Endometrial microvascular endothelial cells (primary cell): ENCODE measurements at regions not wholly inside any gene's neighbourhood (a gene's known extent, or its start where the extent isn't known, plus 50 kb on each side); places are given as distances from the start of the nearest gene placed in this dataset.

Source experiments
- in situ Hi-C: cut with HindIII; loops from 2 replicates; pipeline ENCODE4 v1.10.0; 2017; ENCODE audit warnings: low sequenced_read_pairs, low pct_unique_long_range_greater_than_20kb; ENCODE audit errors: inconsistent ontology term

DNA sequence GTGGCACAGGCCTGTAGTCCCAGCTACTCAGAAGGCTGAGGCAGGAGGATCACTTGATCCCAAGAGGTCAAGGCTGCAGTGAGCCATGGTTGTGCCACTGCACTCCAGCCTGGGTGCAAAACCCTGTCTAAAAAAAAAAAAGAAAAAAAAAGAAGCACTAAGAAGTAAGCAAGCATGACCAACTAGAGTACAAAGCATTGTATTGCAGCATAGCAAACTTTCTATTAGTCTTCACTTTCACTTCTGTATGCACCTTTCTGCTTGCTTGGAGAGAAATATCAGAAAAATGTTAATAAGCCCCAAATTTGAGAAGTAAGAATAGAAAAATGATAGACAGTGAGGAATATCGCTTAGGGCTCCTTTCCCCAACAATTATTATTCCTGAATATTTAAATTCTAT lies 497.7 kb upstream of the WWC1 start:
- in situ Hi-C loops, result no loop called here

DNA sequence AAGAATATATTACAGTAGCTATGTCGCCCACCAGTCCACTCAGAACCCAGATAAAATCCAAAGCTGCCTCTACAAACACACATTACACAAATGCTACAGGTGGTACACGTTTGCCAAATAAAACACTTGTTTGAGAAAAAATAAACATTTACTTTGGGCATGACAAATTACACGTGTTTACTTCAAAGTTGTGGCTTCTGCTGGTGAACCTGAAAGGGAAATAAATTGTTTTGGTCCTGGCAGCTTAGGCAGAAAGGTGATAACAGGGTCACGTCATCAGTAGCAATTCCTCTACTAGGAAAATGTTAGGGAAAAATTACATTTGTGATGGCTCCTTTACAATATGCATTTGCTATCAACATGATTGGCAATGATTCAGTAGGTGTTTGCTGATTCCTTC lies 497.3 kb upstream of the WWC1 start:
- in situ Hi-C loops, result no loop called here

DNA sequence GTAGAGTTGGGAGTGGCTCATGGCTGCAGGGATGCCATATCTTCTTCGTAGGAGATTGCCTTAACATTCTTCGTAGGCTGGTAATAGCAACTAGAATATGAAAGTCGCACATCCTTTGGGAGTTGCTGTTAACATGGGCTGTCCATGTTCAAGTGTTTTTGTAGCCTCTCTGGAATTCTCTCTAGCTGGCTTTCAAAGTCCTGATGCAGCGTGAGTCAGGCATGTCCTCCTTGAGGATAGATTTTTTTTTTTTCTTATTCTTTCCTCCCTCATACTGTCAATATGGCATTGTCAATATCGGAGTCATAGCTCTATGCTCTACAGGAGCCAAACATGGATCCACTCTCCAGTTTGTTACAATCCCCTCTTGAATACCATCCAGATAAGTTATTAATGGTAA lies 494.8 kb upstream of the WWC1 start:
- in situ Hi-C loops, result no loop called here

DNA sequence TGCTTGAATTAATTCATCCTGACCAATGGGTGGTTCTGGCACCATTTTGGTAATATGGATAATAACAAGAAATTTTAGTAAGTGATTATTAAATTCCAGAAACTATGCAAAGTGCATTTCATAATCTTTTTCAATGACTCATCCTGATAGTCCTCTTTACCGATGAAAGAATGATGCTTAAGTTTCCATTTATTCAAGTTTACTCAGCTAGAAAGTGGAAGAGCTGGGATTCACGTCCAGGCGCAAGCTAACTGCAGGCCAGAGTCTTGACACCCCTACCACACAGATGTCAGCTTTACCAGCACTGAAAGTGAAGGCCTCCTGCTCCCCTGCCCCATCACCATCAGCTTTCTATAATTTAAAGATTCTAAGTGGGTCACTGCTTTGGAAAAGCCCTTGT lies 493.5 kb upstream of the WWC1 start:
- in situ Hi-C loops, result no loop called here

DNA sequence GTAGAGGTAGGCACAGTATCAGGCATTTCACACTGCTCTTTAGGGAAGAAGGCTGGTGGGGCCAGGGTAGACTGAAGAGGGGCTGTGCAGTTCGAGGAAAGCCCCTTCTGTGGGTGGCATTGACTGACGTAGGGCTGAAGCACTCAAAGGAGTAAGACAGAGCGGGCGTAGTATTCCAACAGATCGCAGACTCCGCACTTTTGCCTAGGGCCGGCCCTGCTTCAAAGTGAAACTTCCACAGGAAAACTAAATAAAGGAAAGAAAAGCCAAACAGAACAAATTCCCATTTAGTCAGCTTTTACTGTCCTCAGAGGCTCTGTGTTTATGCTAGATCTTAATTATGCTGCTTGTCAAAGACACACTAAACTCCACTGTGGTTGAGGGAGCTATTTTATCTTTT lies 493.0 kb upstream of the WWC1 start:
- in situ Hi-C loops, result no loop called here

DNA sequence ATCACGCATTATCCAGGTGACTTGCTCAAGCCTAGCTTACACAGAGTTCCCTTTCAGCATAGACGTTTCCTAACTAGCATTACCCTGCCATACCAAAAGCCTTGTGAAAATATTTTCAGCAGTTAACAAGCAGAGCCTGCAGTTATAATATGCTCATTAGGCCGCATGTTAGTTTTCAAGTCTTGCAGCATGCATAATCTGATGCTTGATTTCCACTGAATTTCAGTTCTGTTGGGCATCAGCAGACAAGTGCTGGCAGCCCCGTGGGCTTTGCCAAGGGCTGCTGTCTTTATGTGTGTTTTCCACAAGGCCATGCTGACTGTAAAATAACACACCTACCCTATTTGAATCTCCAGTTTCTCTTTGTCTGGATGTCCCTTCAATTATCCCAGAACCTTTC lies 491.0 kb upstream of the WWC1 start:
- in situ Hi-C loops, result no loop called here

DNA sequence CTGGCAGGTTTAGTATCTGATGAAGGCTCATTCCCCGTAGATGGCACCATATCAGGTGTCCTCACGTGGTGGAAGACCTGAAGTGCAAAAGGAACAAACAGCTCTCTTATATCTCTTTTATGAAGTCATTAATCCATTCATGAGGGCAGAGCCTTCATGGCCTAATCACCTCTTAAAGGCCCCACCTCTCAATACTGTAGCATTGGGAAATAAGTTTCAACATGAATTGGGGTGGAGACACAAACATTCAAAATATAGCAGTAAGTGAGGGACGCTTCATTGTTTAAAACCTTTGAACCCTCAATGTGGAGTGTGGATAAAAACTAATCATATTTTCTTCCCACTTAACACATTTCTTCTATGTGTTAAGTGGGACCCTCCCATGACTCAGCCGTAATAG lies 489.4 kb upstream of the WWC1 start:
- in situ Hi-C loops, result no loop called here

DNA sequence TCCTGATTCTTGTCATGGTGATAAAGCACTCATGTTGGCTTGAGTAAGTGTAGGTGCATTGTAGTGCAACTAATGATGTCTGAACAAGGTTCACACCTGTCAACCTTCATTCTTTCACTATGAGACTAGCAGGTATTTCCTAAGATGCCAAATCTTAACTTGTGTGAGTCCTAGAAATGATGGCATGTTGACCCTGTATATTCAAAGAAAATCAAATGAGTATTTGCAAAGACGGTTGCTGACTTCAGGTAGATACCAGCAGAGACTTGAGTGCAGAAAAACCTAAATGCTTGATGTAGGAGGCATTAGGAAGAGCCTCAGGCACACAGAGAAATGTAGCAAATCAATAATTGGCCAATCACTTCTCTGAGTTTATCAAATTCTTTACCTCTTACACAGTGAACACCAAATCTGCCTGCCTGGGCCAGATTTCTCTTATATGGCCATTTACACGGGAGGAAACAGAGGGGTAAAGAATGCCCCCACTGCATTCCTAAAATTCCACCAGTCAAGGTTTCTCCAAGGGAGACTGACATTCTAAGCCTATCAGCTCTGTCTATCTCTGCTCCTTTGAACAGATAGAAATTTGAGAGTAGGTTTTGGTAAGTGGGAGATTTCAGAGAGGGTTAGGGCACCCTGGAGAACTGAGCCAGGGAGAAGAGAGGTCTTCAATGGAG lies 488.6 kb upstream of the WWC1 start:
- in situ Hi-C loops, result no loop called here

DNA sequence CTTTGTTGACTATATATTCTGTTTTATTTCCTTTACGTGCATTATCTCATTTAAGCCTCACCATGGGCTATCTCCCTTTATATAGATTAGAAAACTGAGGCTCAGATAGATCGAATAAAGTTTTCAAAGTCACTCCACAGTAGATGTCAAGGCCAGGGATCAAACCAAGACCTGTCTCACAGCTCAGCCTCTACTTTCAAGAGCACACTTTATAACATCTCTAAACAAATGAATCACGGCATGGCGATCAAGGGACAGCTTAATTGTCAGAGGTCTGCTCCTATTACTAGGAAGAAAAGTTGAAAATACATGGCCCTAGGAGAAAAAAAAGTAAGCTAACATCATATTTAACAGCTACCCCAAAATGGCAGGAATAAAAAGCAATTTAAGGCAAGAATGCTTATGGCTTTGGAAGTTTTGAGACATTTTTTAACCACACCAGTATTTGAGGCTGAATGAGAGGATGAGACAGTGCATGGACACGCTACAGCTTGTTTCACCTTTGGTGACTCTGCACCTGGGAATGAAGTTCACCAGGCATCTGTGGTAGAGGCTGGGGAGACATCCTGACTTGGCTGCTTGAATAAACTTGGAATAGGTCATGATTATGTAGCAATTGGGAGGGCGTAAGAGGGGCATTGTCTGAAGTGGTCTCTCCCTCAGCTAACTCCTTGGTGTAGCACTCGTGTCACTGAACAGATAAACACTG lies 486.8 kb upstream of the WWC1 start:
- in situ Hi-C loops, result no loop called here

DNA sequence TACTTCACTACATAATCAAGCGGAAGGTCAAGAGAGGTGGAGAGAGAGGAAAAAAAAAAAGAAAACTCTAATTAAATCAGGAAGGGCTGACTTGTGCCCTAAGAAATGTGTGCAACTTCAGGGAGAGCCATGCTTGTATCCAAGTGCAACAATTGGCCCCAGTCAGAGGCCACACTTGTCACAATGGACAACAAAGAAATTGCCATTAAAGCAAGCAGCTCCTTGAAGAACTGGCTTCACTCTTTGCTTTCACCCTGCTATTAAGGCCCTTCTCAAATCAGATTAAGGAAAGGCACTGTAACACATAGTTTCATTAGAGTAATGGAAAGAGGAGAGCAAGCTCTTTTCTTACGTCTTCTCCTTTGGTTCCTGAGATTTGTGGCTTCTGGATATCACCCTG lies 480.9 kb upstream of the WWC1 start:
- in situ Hi-C loops, result no loop called here

DNA sequence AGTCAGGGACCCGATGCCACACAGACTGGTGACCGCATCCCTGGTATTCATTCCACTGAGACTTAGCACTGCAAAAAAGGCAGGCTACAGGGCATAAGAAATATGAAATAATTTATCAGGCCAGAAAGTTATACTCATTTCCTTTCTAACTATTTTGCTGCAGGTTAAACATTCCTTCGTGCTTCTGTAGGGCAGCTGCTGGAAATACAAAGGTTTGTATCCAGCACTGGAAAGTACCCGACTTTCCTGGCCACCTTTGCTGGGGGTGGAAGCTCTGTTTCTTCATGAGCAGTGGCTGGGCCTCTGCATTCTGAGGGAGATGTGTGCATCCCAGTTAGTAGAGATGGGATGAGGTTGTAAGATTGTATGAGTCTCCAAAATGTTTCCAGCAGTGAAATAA lies 478.6 kb upstream of the WWC1 start:
- in situ Hi-C loops, result no loop called here

DNA sequence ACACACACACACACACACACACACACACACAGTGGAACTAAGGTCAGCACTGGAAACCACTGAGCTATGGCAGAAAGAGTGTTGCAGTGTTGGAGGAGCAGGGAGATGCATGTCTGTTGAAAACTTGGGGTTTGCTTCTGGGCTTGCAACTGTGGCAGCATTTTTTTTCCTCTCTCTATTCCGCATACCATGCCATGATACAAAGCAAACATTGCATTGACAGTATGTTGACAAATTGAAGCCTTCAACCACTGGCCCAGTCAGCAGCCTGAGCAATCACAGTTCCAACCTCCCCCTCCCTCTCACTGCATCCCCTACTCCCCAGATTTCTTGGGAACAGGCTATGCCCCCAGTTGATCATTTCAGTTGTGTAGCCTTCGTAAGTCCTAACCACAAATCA lies 478.1 kb upstream of the WWC1 start:
- in situ Hi-C loops, result no loop called here

DNA sequence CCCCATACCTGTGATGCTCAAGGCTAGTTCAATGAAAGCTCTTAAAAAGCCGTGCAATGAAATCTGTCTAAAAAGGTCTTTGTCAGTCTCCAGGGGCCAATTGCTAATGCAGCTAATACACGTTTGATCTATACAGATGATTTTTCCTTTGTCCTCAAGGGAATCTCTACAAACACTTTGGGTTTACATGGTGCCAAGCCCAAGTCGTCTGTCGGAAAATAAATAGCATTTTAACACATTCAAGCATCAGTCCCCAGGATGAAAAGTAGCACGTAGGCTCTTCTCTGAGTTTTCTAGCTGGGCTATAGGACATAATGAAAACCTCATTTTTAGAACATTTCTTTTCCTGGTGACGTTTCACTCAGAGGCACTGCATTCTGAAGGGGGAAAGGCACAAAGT lies 477.4 kb upstream of the WWC1 start:
- in situ Hi-C loops, result no loop called here

DNA sequence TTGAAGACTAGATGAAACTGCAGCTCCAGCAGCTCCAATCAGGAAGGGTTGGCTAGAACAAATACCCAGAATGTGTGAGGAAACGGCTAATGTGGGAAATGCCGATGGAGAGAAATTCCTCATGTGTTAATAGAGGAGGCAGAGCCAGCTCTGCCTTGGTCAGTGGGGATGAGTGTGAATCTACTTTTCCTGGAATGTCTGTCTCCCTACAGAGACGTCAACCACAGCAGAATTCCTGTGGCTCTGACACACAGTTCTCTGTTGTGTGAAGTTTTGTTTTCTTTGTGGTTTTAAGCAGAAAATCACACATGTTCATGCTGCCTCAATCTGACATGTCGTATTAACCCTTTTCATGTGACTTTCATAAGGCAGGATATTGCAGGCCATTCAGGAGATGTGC lies 476.6 kb upstream of the WWC1 start:
- in situ Hi-C loops, result no loop called here

DNA sequence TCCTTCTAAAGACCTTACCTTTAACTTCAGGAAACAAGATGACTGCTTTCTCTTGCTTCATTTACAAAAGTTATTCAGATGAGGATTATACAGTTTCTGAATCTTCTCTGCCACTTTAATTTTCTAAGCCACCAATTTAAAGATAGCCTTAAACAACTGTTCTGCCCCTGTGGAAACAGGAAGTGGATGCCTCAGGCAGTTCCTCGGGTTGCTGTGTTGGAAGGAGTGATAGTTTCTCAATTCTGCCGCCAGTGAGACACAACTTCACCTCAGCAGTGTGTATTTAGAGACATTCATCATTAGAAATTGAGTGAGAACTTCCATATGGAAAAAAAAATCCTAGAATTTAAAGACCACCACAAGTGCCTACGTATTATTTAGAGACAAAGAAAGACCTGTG lies 475.1 kb upstream of the WWC1 start:
- in situ Hi-C loops, result no loop called here

DNA sequence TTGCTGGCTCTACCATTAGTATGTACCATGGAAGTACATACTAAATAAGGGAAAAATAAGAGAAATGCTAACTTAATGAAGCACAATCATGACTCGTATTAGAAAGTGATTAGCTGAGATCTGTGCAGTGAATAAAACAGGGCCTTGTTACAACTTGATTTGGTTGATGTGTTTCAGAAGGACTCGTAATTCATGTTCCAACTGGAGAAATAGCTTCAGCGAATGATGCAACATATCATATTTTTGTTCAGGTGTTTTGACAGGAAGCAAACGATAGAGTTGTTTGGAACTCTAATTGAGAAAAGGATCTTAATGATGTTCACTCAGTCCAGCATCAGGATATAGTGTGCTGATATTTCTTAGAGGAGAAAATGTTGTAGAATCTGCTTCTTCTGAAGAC lies 474.6 kb upstream of the WWC1 start:
- in situ Hi-C loops, result no loop called here

DNA sequence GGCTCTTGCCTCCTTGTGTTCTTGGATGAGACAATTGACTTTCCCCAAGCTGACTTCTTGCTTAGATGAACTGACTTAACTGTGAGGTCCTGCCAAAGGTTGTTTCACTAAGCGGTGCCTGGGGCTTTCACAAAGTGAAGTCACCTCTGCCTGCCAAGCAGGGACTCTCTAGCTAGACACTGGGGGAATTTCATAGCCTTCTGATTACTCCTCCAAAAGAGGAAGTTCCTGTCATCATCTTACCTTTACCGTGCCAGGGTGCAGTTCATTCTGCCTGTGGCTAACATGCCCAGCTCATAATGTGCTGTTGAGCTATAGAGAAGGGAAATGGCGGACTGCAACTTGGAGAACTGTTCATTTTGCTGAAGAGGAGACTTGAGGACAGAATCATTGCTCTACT lies 472.0 kb upstream of the WWC1 start:
- in situ Hi-C loops, result no loop called here

DNA sequence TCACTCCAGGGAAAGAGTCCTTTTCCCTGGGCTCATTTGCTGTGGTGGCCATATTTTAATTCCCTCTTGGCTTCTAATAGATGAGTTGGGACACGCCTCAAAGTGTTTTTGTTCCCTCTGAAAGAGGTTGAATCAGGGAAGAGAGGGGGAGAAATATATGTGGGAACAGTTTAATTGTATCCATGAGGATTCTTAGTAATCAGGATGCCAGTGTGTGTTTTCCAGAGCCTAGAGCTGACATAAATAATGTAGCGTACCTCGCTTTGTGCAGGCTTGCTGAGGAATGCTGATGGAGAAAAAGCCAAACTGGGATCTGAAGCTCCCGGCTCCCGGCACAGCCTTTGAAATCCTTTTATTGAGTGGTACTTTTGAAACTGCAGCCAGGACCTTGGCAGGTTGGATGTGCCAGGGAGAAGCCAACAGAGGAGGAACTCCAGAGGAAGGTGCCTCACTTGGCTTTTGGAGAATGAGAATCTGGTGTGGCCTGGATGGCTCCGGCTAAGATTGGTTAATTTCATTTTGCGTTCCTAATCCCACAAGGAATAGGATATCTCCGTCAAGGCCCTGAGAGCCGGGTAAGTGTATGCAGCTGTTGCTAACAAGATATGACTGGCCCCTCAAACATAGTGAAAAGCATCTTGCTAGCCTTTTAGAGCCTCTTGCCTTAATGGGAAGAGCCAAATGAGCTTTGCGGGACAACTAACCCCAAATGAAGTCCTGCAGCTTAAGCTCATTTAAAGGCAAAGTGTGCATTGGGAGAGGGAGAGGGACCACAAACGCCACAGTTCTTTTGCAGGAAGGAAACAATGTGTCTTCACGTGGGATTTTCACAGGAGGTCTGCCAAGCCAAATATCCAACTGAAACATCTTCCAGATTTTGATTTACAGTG lies 471.1 kb upstream of the WWC1 start:
- in situ Hi-C loops, result no loop called here

DNA sequence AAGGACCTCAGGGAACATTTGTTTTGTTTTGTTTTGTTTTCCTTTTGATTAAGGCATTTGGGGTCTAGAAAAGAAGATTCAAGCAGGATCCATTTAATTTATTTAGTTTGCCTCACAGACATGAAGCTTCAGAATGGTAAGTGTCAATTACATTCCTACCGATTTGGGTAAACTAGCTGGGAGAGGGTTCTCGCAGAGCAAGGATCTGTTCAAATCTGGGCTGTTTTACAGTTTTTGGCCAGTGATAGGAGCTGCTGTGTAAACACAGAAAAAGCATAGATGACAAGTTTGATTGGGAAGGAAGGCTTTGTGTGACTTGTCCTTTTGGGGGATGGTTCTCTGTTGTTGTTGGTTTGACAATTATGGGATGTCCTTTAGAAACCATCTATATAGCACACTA lies 470.3 kb upstream of the WWC1 start:
- in situ Hi-C loops, result no loop called here

DNA sequence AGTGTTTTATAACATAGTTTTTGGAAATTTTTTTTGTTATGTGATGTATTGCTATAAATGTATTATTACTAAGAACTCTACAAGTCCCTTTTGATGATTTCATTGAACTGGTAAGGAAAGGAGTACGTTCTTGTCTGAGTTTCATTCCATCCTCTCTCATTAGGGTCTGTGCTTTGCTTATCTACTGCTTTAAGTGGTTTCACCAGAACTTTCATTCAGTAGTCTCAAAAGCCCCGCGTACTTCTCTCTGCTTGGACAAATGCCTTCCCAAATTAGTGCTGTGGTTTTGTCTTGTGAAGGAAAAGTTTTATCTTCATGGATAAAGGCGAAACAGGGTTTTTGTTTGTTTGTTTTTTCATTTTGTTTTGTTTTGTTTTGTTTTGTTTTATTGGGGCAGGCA lies 469.8 kb upstream of the WWC1 start:
- in situ Hi-C loops, result no loop called here
